H1 (cell line): ENCODE measurements at regions not wholly inside any gene's neighbourhood (a gene's known extent, or its start where the extent isn't known, plus 50 kb on each side); places are given as distances from the start of the nearest gene placed in this dataset.

Source experiments
- CTCF ChIA-PET: fragments of 300-600 bp; sonication (Branson Sonifier 250); formaldehyde crosslinking; loops from one replicate; lab custom pipeline; 2021; ENCODE audit not compliant: partially characterized antibody; lab: Charles Lee
- POLR2A ChIA-PET: fragments of 300-600 bp; sonication (Branson Sonifier 250); formaldehyde crosslinking; loops from one replicate; lab custom pipeline; 2021; ENCODE audit warnings: inconsistent platforms; ENCODE audit not compliant: partially characterized antibody; lab: Charles Lee
- DNase-seq, 2 experiments: peaks; one replicate each; pipeline versions ENCODE4 v3.0.0 to v3.0.0-alpha.2; 2010 to 2022; ENCODE audit warnings: low spot score in 2 of 2, low read depth in 1 of 2, mixed read lengths in 1 of 2
- FAIRE-seq: peaks from 2 replicates; lab custom pipeline; 2011; peaks lifted over from hg19 to GRCh38; lab: Jason Lieb, UNC
- H2AFZ ChIP-seq: 2 replicates; pipeline ENCODE4 v1.8.1; 2012; ENCODE audit warnings: low read length, inconsistent platforms
- H2AK5ac ChIP-seq: 2 replicates; pipeline ENCODE4 v1.6.1; 2013; ENCODE audit warnings: low read depth, low read length
- H2BK120ac ChIP-seq: replicated peaks from 2 replicates; pipeline ENCODE3; 2013; ENCODE audit warnings: low read depth, low read length, inconsistent platforms
- H2BK12ac ChIP-seq: 2 replicates; pipeline ENCODE4 v1.6.1; 2013; ENCODE audit warnings: low read depth, low read length
- H2BK15ac ChIP-seq: 2 replicates; pipeline ENCODE4 v1.6.1; 2013; ENCODE audit warnings: low read length
- H2BK20ac ChIP-seq: 2 replicates; pipeline ENCODE4 v1.6.1; 2013; ENCODE audit warnings: low read length
- H2BK5ac ChIP-seq: 2 replicates; pipeline ENCODE4 v1.6.1; 2013; ENCODE audit warnings: low read depth, low read length
- H3K14ac ChIP-seq: 2 replicates; pipeline ENCODE4 v1.6.1; 2013; ENCODE audit warnings: inconsistent platforms; ENCODE audit not compliant: insufficient read length
- H3K18ac ChIP-seq: 2 replicates; pipeline ENCODE4 v1.6.1; 2013; ENCODE audit warnings: low read length; ENCODE audit errors: extremely low read depth
- H3K23ac ChIP-seq: 2 replicates; pipeline ENCODE4 v1.6.1; 2013; ENCODE audit warnings: inconsistent platforms; ENCODE audit not compliant: insufficient read length
- H3K23me2 ChIP-seq: 2 replicates; pipeline ENCODE4 v1.6.1; 2013; ENCODE audit warnings: low read depth, low read length
- H3K27ac ChIP-seq: 2 replicates; pipeline ENCODE4 v1.6.1; 2011; ENCODE audit warnings: low read depth, low read length, inconsistent platforms
- H3K27me3 ChIP-seq, 4 experiments: replicated peaks in 1 of 4; 1 replicate in 1 of 4; 2 replicates in 3 of 4; pipeline versions ENCODE4 v1.6.1 to v1.8.1; 2011 to 2013; ENCODE audit warnings: low read length in 3 of 4, mild to moderate bottlenecking in 3 of 4, inconsistent platforms in 2 of 4, mixed read lengths in 2 of 4, moderate library complexity in 1 of 4; ENCODE audit not compliant: control insufficient read depth in 3 of 4, insufficient read depth in 3 of 4; ENCODE audit errors: extremely low read depth in 1 of 4
- H3K36me3 ChIP-seq, 4 experiments: 2 replicates each; pipeline versions ENCODE4 v1.6.1 to v1.8.1; 2011 to 2013; ENCODE audit warnings: mild to moderate bottlenecking in 4 of 4, low read length in 3 of 4, moderate library complexity in 2 of 4, control low read depth in 1 of 4, inconsistent platforms in 1 of 4; ENCODE audit not compliant: insufficient read depth in 4 of 4, control insufficient read depth in 2 of 4
- H3K4ac ChIP-seq: replicated peaks from 2 replicates; pipeline ENCODE3; 2013; ENCODE audit warnings: low read length, low read depth, mixed read lengths, inconsistent platforms; ENCODE audit not compliant: insufficient read length
- H3K4me1 ChIP-seq, 4 experiments: replicated peaks in 1 of 4; 1 replicate in 1 of 4; 2 replicates in 3 of 4; pipeline versions ENCODE4 v1.6.1 to v1.8.1; 2011 to 2013; ENCODE audit warnings: low read length in 3 of 4, inconsistent platforms in 2 of 4, mixed read lengths in 1 of 4; ENCODE audit not compliant: insufficient read depth in 4 of 4, control insufficient read depth in 3 of 4
- H3K4me2 ChIP-seq, 2 experiments: 2 replicates each; pipeline versions ENCODE4 v1.6.1 to v1.8.1; 2011 to 2013; ENCODE audit warnings: low read depth in 2 of 2, low read length in 2 of 2, control low read depth in 1 of 2, inconsistent platforms in 1 of 2, mild to moderate bottlenecking in 1 of 2; ENCODE audit not compliant: insufficient read depth in 1 of 2
- H3K4me3 ChIP-seq, 4 experiments: fragments of 200-600, 300-600 bp in 1 of 4; sonication (generic), shearing (Covaris generic), sonication (Bioruptor Twin) in 1 of 4; 2 replicates each; pipeline versions ENCODE4 v1.5.1 to v1.8.1; 2011 to 2016; ENCODE audit warnings: low read length in 4 of 4, low read depth in 3 of 4, control low read depth in 2 of 4, inconsistent platforms in 2 of 4, mild to moderate bottlenecking in 2 of 4, mixed read lengths in 1 of 4, moderate library complexity in 1 of 4; ENCODE audit not compliant: insufficient read depth in 2 of 4; ENCODE audit errors: extremely low read depth in 1 of 4
- H3K56ac ChIP-seq: replicated peaks from 2 replicates; pipeline ENCODE3; 2013; ENCODE audit warnings: low read depth, mild to moderate bottlenecking, mixed read lengths, low read length, inconsistent platforms; ENCODE audit not compliant: insufficient read length
- H3K79me1 ChIP-seq: 2 replicates; pipeline ENCODE4 v1.6.1; 2013; ENCODE audit warnings: low read depth, low read length, control low read depth
- H3K79me2 ChIP-seq, 2 experiments: 2 replicates each; pipeline versions ENCODE4 v1.6.1 to v1.8.1; 2012 to 2013; ENCODE audit warnings: low read length in 2 of 2, mild to moderate bottlenecking in 2 of 2, inconsistent platforms in 1 of 2; ENCODE audit not compliant: insufficient read depth in 2 of 2, control insufficient read depth in 1 of 2
- H3K9ac ChIP-seq, 4 experiments: replicated peaks in 1 of 4; 1 replicate in 1 of 4; 2 replicates in 3 of 4; pipeline versions ENCODE4 v1.6.1 to v1.8.1; 2011 to 2013; ENCODE audit warnings: low read depth in 3 of 4, low read length in 3 of 4, control low read depth in 2 of 4, mild to moderate bottlenecking in 2 of 4, moderate library complexity in 2 of 4, inconsistent platforms in 1 of 4; ENCODE audit errors: extremely low read depth in 1 of 4
- H3K9me3 ChIP-seq, 2 experiments: 2 replicates each; pipeline versions ENCODE4 v1.6.1 to v1.8.1; 2012 to 2013; ENCODE audit warnings: mild to moderate bottlenecking in 2 of 2, moderate library complexity in 2 of 2, control low read depth in 1 of 2, inconsistent platforms in 1 of 2, low read depth in 1 of 2, low read length in 1 of 2, mixed read lengths in 1 of 2; ENCODE audit not compliant: insufficient read depth in 2 of 2
- H4K20me1 ChIP-seq, 2 experiments: replicated peaks in 1 of 2; 2 replicates each; pipeline versions ENCODE3 to v1.8.1; 2011 to 2013; ENCODE audit warnings: inconsistent platforms in 2 of 2, low read length in 2 of 2, mild to moderate bottlenecking in 1 of 2; ENCODE audit not compliant: insufficient read depth in 2 of 2, control insufficient read depth in 1 of 2
- H4K5ac ChIP-seq: 2 replicates; pipeline ENCODE4 v1.6.1; 2013; ENCODE audit warnings: low read length, low read depth, mixed read lengths, inconsistent platforms; ENCODE audit not compliant: insufficient read length
- H4K8ac ChIP-seq: 2 replicates; pipeline ENCODE4 v1.8.0; 2013; ENCODE audit warnings: mild to moderate bottlenecking, moderate library complexity, low read length, inconsistent platforms; ENCODE audit not compliant: insufficient read depth; ENCODE audit errors: extremely low read depth
- H4K91ac ChIP-seq: replicated peaks from 2 replicates; pipeline ENCODE3; 2013; ENCODE audit warnings: low read length, mixed read lengths, inconsistent platforms; ENCODE audit not compliant: insufficient read length
- BCL11A ChIP-seq, 2 experiments: IDR thresholded peaks; one replicate each; pipeline ENCODE4 v1.6.1; 2011; ENCODE audit warnings: low read depth in 2 of 2, low read length in 2 of 2, mild to moderate bottlenecking in 2 of 2
- EGR1 ChIP-seq: IDR thresholded peaks from 2 replicates; pipeline ENCODE4 v1.6.1; 2011; ENCODE audit warnings: low read depth, low read length, borderline replicate concordance
- EP300 ChIP-seq, 2 experiments: IDR thresholded peaks; 1 replicate in 1 of 2; 2 replicates in 1 of 2; pipeline ENCODE4 v1.6.1; 2011 to 2012; ENCODE audit warnings: low read depth in 2 of 2, low read length in 2 of 2, mild to moderate bottlenecking in 2 of 2, borderline replicate concordance in 1 of 2, inconsistent platforms in 1 of 2, moderate library complexity in 1 of 2
- GTF2F1 ChIP-seq: IDR thresholded peaks from 2 replicates; pipeline ENCODE4 v1.6.1; 2012; ENCODE audit warnings: low read depth, low read length, improper control_type of control experiment, borderline replicate concordance
- JUN ChIP-seq: IDR thresholded peaks from 2 replicates; pipeline ENCODE4 v1.6.1; 2011; ENCODE audit warnings: low read depth, mild to moderate bottlenecking, improper control_type of control experiment, low read length
- PHF8 ChIP-seq: fragments of 200-600 bp; sonication (generic); conservative IDR thresholded peaks from 2 replicates; pipeline ENCODE4 v1.7.1; 2012; ENCODE audit warnings: low read depth, mild to moderate bottlenecking, inconsistent platforms, low read length, moderate library complexity
- POU5F1 ChIP-seq: IDR thresholded peaks from 2 replicates; pipeline ENCODE4 v1.6.1; 2011; ENCODE audit warnings: low read depth, mild to moderate bottlenecking, low read length, moderate library complexity
- RXRA ChIP-seq: IDR thresholded peaks from 2 replicates; pipeline ENCODE4 v1.6.1; 2011; ENCODE audit warnings: low read depth, mild to moderate bottlenecking, low read length, moderate library complexity; ENCODE audit not compliant: insufficient read depth
- SP4 ChIP-seq: IDR thresholded peaks from 2 replicates; pipeline ENCODE4 v1.6.1; 2012; ENCODE audit warnings: low read length, inconsistent platforms
- TAF1 ChIP-seq: IDR thresholded peaks from 2 replicates; pipeline ENCODE4 v1.6.1; 2011; ENCODE audit warnings: mild to moderate bottlenecking, low read depth, low read length
- WGBS, 2 experiments: shearing (Covaris generic) in 1 of 2; methylation state at CpG; one replicate each; pipeline versions ENCODE4 v1.1.6 to v1.1.7; 2013 to 2015; ENCODE audit warnings: low lambda C conversion rate in 2 of 2, mixed read lengths in 2 of 2, inconsistent platforms in 1 of 2, low coverage in 1 of 2, missing lambda C conversion rate in 1 of 2; ENCODE audit not compliant: insufficient replicate concordance in 2 of 2, insufficient coverage in 1 of 2, insufficient read length in 1 of 2; ENCODE audit errors: extremely low coverage in 1 of 2, missing lambda C conversion rate in 1 of 2; 5-methylcytosine and 5-hydroxymethylcytosine counted together

GRCh38 chr4:131251321-131251720, 1897.8 kb upstream of the PCDH10 start:
- ChIA-PET CTCF (no interaction called here), POLR2A (no interaction called here)
- Histone ChIP-seq H3K4me2 (no peak overlapping the region), H3K79me2 (no peaks in the 10 kb centered on the region), H4K20me1 (no peaks in the 10 kb centered on the region), H2BK15ac (no peak overlapping the region), H3K23ac (no peak overlapping the region), H3K9ac (no peak overlapping the region), H3K79me1 (no peaks in the 10 kb centered on the region), H3K14ac (no peak overlapping the region), H3K27me3 (no peaks in the 10 kb centered on the region), H2AK5ac (no peak overlapping the region), H2BK20ac (no peak overlapping the region), H2BK5ac (no peak overlapping the region), H3K4me1 (no peaks in the 10 kb centered on the region), H3K18ac (no peak overlapping the region), H2AFZ (no peak overlapping the region), H3K4ac (no peak overlapping the region), H3K27ac (no peak overlapping the region), H3K36me3 (no peaks in the 10 kb centered on the region), H3K23me2 (no peaks in the 10 kb centered on the region), H4K91ac (no peak overlapping the region), H3K9me3 (no peaks in the 10 kb centered on the region), H2BK120ac (no peak overlapping the region), H4K8ac (no peak overlapping the region), H2BK12ac (no peak overlapping the region), H3K56ac (no peak overlapping the region), H3K4me3 (no peak overlapping the region), H4K5ac (no peak overlapping the region)
- no peak for TF ChIP-seq GTF2F1
- TF ChIP-seq PHF8 = no peak
- TF ChIP-seq SP4 = no peak
- TF ChIP-seq BCL11A (IDR thresholded peaks at IDR 0.05; ENCODE audit: low read depth in 2 of 2, low read length in 2 of 2) = no peak
- TF ChIP-seq TAF1 = no peak
- TF ChIP-seq JUN = no peak
- no peak for TF ChIP-seq POU5F1
- no peak for TF ChIP-seq RXRA
- no peak for TF ChIP-seq EP300 (IDR thresholded peaks at IDR 0.05; ENCODE audit: borderline replicate concordance in 1 of 2, low read depth in 2 of 2, low read length in 2 of 2)
- no peak for TF ChIP-seq EGR1
- 96% methylated on average over 3 of the region's 3 CpGs; no CpG with 5 or more reads in 1 of the 2 experiments for WGBS, 2 experiments
- no peak for DNase-seq
- no peak for FAIRE-seq
